Prostate gland (tissue), 2 donors: ENCODE measurements at regions not wholly inside any gene's neighbourhood (a gene's known extent, or its start where the extent isn't known, plus 50 kb on each side); places are given as distances from the start of the nearest gene placed in this dataset.

Source experiments
- POLR2A ChIP-seq: fragments of 450-650 bp; IDR thresholded peaks from one replicate; pipeline ENCODE4 v1.6.1; 2016; ENCODE audit warnings: antibody characterized with exemption, mild to moderate bottlenecking
- POLR2AphosphoS5 ChIP-seq: sonication (generic); formaldehyde crosslinking; IDR thresholded peaks from one replicate; pipeline ENCODE4 v1.6.1; 2017; ENCODE audit warnings: antibody characterized with exemption
- TF ChIP-seq, protein P1 (sequence below), 4 experiments: fragments of 200-600 bp in 2 of 4; fragments of 450-650 bp in 2 of 4; sonication (generic) in 2 of 4; IDR thresholded peaks; 1 replicate in 3 of 4; 2 replicates in 1 of 4; pipeline ENCODE4 v1.5.1; 2016 to 2019; ENCODE audit warnings: antibody characterized with exemption in 4 of 4, mild to moderate bottlenecking in 2 of 4, moderate library complexity in 2 of 4

GRCh38 chr12:34603382-34604035 lies 581.2 kb downstream of the ALG10 start:
- TF ChIP-seq, protein P1, sequence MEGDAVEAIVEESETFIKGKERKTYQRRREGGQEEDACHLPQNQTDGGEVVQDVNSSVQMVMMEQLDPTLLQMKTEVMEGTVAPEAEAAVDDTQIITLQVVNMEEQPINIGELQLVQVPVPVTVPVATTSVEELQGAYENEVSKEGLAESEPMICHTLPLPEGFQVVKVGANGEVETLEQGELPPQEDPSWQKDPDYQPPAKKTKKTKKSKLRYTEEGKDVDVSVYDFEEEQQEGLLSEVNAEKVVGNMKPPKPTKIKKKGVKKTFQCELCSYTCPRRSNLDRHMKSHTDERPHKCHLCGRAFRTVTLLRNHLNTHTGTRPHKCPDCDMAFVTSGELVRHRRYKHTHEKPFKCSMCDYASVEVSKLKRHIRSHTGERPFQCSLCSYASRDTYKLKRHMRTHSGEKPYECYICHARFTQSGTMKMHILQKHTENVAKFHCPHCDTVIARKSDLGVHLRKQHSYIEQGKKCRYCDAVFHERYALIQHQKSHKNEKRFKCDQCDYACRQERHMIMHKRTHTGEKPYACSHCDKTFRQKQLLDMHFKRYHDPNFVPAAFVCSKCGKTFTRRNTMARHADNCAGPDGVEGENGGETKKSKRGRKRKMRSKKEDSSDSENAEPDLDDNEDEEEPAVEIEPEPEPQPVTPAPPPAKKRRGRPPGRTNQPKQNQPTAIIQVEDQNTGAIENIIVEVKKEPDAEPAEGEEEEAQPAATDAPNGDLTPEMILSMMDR (IDR thresholded peaks at IDR 0.05) = no peak
- TF ChIP-seq POLR2A (no peak), POLR2AphosphoS5 (no peak)
